Esophagus squamous epithelium (tissue), 5 donors: ENCODE measurements at regions not wholly inside any gene's neighbourhood (a gene's known extent, or its start where the extent isn't known, plus 50 kb on each side); places are given as distances from the start of the nearest gene placed in this dataset.

Source experiments
- DNase-seq: peaks from one replicate; lab custom pipeline; 2025; lab: John Stamatoyannopoulos, UW
- H3K27ac ChIP-seq, 4 donors: fragments of 200-600 bp; sonication (generic); one replicate each; pipeline ENCODE4 v1.5.1; 2016 to 2019; ENCODE audit warnings: mild to moderate bottlenecking in 1 of 4
- H3K27me3 ChIP-seq, 4 donors: fragments of 200-600 bp; sonication (generic); 1 replicate in 3 of 4; 2 replicates in 1 of 4; pipeline versions ENCODE4 v1.5.1 to v1.6.0; 2017 to 2021; ENCODE audit warnings: antibody characterized with exemption in 1 of 4
- H3K36me3 ChIP-seq, 3 donors: fragments of 200-600 bp; sonication (generic); one replicate each; pipeline ENCODE4 v1.5.1; 2016 to 2019
- H3K4me1 ChIP-seq, 3 donors: fragments of 200-600 bp; sonication (generic); one replicate each; pipeline ENCODE4 v1.5.1; 2017 to 2019
- H3K4me3 ChIP-seq, 4 donors: fragments of 200-600 bp; sonication (generic); 1 replicate in 3 of 4; 2 replicates in 1 of 4; pipeline ENCODE4 v1.5.1; 2016 to 2019; ENCODE audit warnings: mild to moderate bottlenecking in 2 of 4, moderate library complexity in 1 of 4
- H3K9me3 ChIP-seq, 3 donors: fragments of 200-600 bp; sonication (generic); one replicate each; pipeline ENCODE4 v1.5.1; 2016 to 2019
- POLR2A ChIP-seq, 4 donors: fragments of 450-650 bp; IDR thresholded peaks; one replicate each; pipeline ENCODE4 v1.6.1; 2017; ENCODE audit warnings: antibody characterized with exemption in 4 of 4, mild to moderate bottlenecking in 4 of 4, moderate library complexity in 3 of 4
- WGBS, 2 donors: methylation state at CpG; one replicate each; pipeline ENCODE4 v1.1.5; 2018; 5-methylcytosine and 5-hydroxymethylcytosine counted together
- intact Hi-C: fragments of 100-400 bp; cut with DNase I; formaldehyde crosslinking; loops from one replicate; pipeline ENCODE4 v1.15.0; 2022
- TF ChIP-seq, protein P1 (sequence below), 6 experiments: fragments of 450-650 bp in 4 of 6; fragments of 200-600 bp in 2 of 6; sonication (generic) in 2 of 6; IDR thresholded peaks; one replicate each; pipeline ENCODE4 v1.5.1; 2016 to 2019; ENCODE audit warnings: antibody characterized with exemption in 6 of 6, mild to moderate bottlenecking in 4 of 6, moderate library complexity in 4 of 6
- donor health status: DM: yes; HTN: yes; CAD: no.

- intact Hi-C loops = no loop called here
- DNase-seq = no peak
- Histone ChIP-seq H3K4me3 (no peak overlapping the region), H3K4me1 (no peaks in the 10 kb centered on the region), H3K27ac (no peak overlapping the region), H3K9me3 (no peaks in the 10 kb centered on the region), H3K36me3 (no peaks in the 10 kb centered on the region), H3K27me3 (no peaks in the 10 kb centered on the region)
- 61 to 71% methylated on average over 4 of the region's 4 CpGs for WGBS, 2 donors
- TF ChIP-seq POLR2A (IDR thresholded peaks at IDR 0.05) = no peak
- TF ChIP-seq, protein P1, sequence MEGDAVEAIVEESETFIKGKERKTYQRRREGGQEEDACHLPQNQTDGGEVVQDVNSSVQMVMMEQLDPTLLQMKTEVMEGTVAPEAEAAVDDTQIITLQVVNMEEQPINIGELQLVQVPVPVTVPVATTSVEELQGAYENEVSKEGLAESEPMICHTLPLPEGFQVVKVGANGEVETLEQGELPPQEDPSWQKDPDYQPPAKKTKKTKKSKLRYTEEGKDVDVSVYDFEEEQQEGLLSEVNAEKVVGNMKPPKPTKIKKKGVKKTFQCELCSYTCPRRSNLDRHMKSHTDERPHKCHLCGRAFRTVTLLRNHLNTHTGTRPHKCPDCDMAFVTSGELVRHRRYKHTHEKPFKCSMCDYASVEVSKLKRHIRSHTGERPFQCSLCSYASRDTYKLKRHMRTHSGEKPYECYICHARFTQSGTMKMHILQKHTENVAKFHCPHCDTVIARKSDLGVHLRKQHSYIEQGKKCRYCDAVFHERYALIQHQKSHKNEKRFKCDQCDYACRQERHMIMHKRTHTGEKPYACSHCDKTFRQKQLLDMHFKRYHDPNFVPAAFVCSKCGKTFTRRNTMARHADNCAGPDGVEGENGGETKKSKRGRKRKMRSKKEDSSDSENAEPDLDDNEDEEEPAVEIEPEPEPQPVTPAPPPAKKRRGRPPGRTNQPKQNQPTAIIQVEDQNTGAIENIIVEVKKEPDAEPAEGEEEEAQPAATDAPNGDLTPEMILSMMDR (IDR thresholded peaks at IDR 0.05) = no peak
Observed at GRCh38 chr2:53442783-53443182, 324.8 kb upstream of the CHAC2 start.

DNA sequence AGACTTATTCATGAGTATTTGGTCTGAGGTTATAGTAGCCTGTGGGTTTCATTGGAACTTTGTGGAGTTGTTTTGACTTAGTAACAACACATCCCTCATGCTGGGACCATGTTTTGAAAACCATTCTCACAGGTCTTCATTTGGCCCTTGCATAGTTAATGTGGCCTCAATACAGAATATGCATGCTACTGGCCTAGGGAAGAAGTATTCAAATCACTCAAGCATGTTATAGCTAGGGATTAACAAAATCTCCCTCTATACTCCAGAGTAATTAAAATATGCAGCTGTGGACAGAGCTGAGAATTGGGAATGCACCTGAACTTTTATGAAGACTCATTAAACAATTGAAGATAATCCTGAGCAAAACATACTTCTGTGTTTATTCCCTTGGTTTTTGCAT lies 325.5 kb upstream of the CHAC2 start:
- TF ChIP-seq, protein P1 (IDR thresholded peaks at IDR 0.05) = no peak
- no peak for TF ChIP-seq POLR2A (IDR thresholded peaks at IDR 0.05)
- no peak overlapping the region for H3K27ac ChIP-seq

GRCh38 chr2:53438692-53439091 lies 328.9 kb upstream of the CHAC2 start:
- no peak for DNase-seq
- no peaks in the 10 kb centered on the region for H3K4me1 ChIP-seq
- no peaks in the 10 kb centered on the region for H3K36me3 ChIP-seq
- WGBS, 2 donors = 79 to 83% methylated on average over 1 of the region's 1 CpG
- intact Hi-C loops = no loop called here
- no peak overlapping the region for H3K4me3 ChIP-seq
- H3K9me3 ChIP-seq = no peaks in the 10 kb centered on the region
- H3K27ac ChIP-seq = no peak overlapping the region
- no peak for TF ChIP-seq POLR2A (IDR thresholded peaks at IDR 0.05)
- TF ChIP-seq, protein P1 (IDR thresholded peaks at IDR 0.05) = no peak
- H3K27me3 ChIP-seq = no peaks in the 10 kb centered on the region

More for the DNA sequence above, 325.5 kb upstream of the CHAC2 start:
- Histone ChIP-seq H3K27me3 (no peaks in the 10 kb centered on the region), H3K9me3 (no peaks in the 10 kb centered on the region), H3K4me3 (no peak overlapping the region), H3K36me3 (no peaks in the 10 kb centered on the region), H3K4me1 (no peaks in the 10 kb centered on the region)
- intact Hi-C loops = no loop called here
- DNase-seq = no peak

GRCh38 chr2:53438100-53438499 lies 329.5 kb upstream of the CHAC2 start:
- no peaks in the 10 kb centered on the region for H3K9me3 ChIP-seq
- intact Hi-C loops = no loop called here
- H3K4me3 ChIP-seq = no peak overlapping the region
- H3K4me1 ChIP-seq = no peaks in the 10 kb centered on the region
- no peaks in the 10 kb centered on the region for H3K27me3 ChIP-seq
- no peak overlapping the region for H3K27ac ChIP-seq
- H3K36me3 ChIP-seq = no peaks in the 10 kb centered on the region
- TF ChIP-seq, protein P1 (IDR thresholded peaks at IDR 0.05) = no peak
- TF ChIP-seq POLR2A (IDR thresholded peaks at IDR 0.05) = no peak
- WGBS, 2 donors = 32 to 44% methylated on average over 1 of the region's 1 CpG
- DNase-seq = no peak

GRCh38 chr2:53437371-53437770 lies 330.2 kb upstream of the CHAC2 start:
- no peaks in the 10 kb centered on the region for H3K27me3 ChIP-seq
- H3K4me3 ChIP-seq = no peak overlapping the region
- no peaks in the 10 kb centered on the region for H3K36me3 ChIP-seq
- intact Hi-C loops = no loop called here
- no peak overlapping the region for H3K27ac ChIP-seq
- DNase-seq = no peak
- 44 to 73% methylated on average over 2 of the region's 2 CpGs for WGBS, 2 donors
- TF ChIP-seq, protein P1 (IDR thresholded peaks at IDR 0.05) = no peak
- TF ChIP-seq POLR2A (IDR thresholded peaks at IDR 0.05) = no peak
- H3K4me1 ChIP-seq = no peaks in the 10 kb centered on the region
- no peaks in the 10 kb centered on the region for H3K9me3 ChIP-seq
